HL-60 (cell line): ENCODE measurements at regions not wholly inside any gene's neighbourhood (a gene's known extent, or its start where the extent isn't known, plus 50 kb on each side); places are given as distances from the start of the nearest gene placed in this dataset.

Experiments
- GABPA ChIP-seq: IDR thresholded peaks from 2 replicates; pipeline ENCODE4 v1.6.1; 2012; ENCODE audit warnings: low read depth
- POLR2AphosphoS5 ChIP-seq: IDR thresholded peaks from 2 replicates; pipeline ENCODE4 v1.6.1; 2012; ENCODE audit warnings: low read depth
- TF ChIP-seq, protein P1 (sequence below): IDR thresholded peaks from one replicate; pipeline ENCODE4 v1.5.1; 2011; ENCODE audit warnings: low read length, control low read depth, inconsistent platforms; ENCODE audit not compliant: insufficient read depth

DNA sequence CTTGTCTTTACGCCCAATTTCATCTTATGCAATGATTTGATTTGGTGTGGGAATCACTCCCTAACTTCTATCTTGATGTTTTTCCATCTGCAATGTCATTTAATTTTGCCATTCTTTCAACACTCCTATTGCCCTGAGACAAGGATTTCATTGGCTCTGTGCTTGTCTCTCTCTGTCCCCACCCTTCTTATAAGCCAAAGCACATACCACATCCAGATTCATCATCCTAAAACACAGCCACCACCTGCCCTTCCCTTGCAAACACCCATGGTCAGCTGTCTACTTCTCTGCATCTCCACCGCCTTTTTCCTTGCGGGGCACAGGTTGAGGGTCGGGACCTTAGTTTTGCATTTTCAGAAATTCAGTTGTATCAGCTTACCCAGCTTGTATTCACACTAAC lies 225.8 kb upstream of the SOX21 start:
- TF ChIP-seq, protein P1, sequence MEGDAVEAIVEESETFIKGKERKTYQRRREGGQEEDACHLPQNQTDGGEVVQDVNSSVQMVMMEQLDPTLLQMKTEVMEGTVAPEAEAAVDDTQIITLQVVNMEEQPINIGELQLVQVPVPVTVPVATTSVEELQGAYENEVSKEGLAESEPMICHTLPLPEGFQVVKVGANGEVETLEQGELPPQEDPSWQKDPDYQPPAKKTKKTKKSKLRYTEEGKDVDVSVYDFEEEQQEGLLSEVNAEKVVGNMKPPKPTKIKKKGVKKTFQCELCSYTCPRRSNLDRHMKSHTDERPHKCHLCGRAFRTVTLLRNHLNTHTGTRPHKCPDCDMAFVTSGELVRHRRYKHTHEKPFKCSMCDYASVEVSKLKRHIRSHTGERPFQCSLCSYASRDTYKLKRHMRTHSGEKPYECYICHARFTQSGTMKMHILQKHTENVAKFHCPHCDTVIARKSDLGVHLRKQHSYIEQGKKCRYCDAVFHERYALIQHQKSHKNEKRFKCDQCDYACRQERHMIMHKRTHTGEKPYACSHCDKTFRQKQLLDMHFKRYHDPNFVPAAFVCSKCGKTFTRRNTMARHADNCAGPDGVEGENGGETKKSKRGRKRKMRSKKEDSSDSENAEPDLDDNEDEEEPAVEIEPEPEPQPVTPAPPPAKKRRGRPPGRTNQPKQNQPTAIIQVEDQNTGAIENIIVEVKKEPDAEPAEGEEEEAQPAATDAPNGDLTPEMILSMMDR, result no peak
- no peak for TF ChIP-seq POLR2AphosphoS5
- TF ChIP-seq GABPA, result no peak
